Left ventricle myocardium inferior (tissue), 1 donor: ENCODE measurements at regions not wholly inside any gene's neighbourhood (a gene's known extent, or its start where the extent isn't known, plus 50 kb on each side); places are given as distances from the start of the nearest gene placed in this dataset.

Experiments used
- DNase-seq: peaks from one replicate; pipeline ENCODE4 v3.0.0-alpha.2; 2020
- H3K27ac ChIP-seq: fragments of 200-600 bp; replicated peaks from 2 replicates; pipeline ENCODE4 v1.8.0; 2021
- H3K27me3 ChIP-seq: fragments of 200-600 bp; 2 replicates; pipeline ENCODE4 v1.8.0; 2021; ENCODE audit warnings: low read depth
- H3K36me3 ChIP-seq: fragments of 200-600 bp; 2 replicates; pipeline ENCODE4 v1.8.0; 2021
- H3K4me1 ChIP-seq: fragments of 200-600 bp; 2 replicates; pipeline ENCODE4 v1.8.0; 2021
- H3K4me3 ChIP-seq: fragments of 200-600 bp; 2 replicates; pipeline ENCODE4 v1.8.0; 2021; ENCODE audit warnings: mild to moderate bottlenecking, moderate library complexity
- H3K9me3 ChIP-seq: fragments of 200-600 bp; replicated peaks from 2 replicates; pipeline ENCODE4 v1.8.0; 2021
- CTCF ChIP-seq: fragments of 200-600 bp; IDR thresholded peaks from 2 replicates; pipeline ENCODE4 v1.8.0; 2021; ENCODE audit warnings: antibody characterized with exemption, mild to moderate bottlenecking, borderline replicate concordance
- intact Hi-C: fragments of 100-400 bp; cut with micrococcal nuclease; formaldehyde crosslinking; loops from one replicate; pipeline ENCODE4 v1.11.0; 2022
- donor health status: DM: no; HTN: yes; CAD: no; lungs with severe emphysema.

- intact Hi-C loops, result no loop called here
- H3K27ac ChIP-seq, result no peak overlapping the region
- H3K4me3 ChIP-seq, result no peak overlapping the region
- no peak for TF ChIP-seq CTCF
- no peaks in the 10 kb centered on the region for H3K36me3 ChIP-seq
- no peaks in the 10 kb centered on the region for H3K27me3 ChIP-seq
- H3K4me1 ChIP-seq, result no peaks in the 10 kb centered on the region
- H3K9me3 ChIP-seq, result peaks cover 7% of the 10 kb centered on the region
- no peak for DNase-seq
These were observed 312.9 kb downstream of the GJA1 start for GRCh38 chr6:121748376-121748775.

- intact Hi-C loops, result no loop called here
- no peak overlapping the region for H3K4me3 ChIP-seq
- TF ChIP-seq CTCF, result no peak
- H3K9me3 ChIP-seq, result peaks cover 7% of the 10 kb centered on the region
- no peaks in the 10 kb centered on the region for H3K27me3 ChIP-seq
- no peaks in the 10 kb centered on the region for H3K36me3 ChIP-seq
- no peak for DNase-seq
- no peaks in the 10 kb centered on the region for H3K4me1 ChIP-seq
- no peak overlapping the region for H3K27ac ChIP-seq
These were observed 313.4 kb downstream of the GJA1 start for GRCh38 chr6:121748850-121749249.

GRCh38 chr6:121755485-121755884 is 320.0 kb downstream of the GJA1 start:
- TF ChIP-seq CTCF, result no peak
- no peak overlapping the region for H3K27ac ChIP-seq
- H3K27me3 ChIP-seq, result no peaks in the 10 kb centered on the region
- intact Hi-C loops, result no loop called here
- no peaks in the 10 kb centered on the region for H3K36me3 ChIP-seq
- H3K4me3 ChIP-seq, result no peak overlapping the region
- H3K4me1 ChIP-seq, result peaks cover 5% of the 10 kb centered on the region
- H3K9me3 ChIP-seq, result peaks cover 7% of the 10 kb centered on the region
- DNase-seq, result no peak

- Histone ChIP-seq H3K27ac (no peak overlapping the region), H3K27me3 (no peaks in the 10 kb centered on the region), H3K4me1 (peaks cover 5% of the 10 kb centered on the region), H3K9me3 (peaks cover 6% of the 10 kb centered on the region), H3K4me3 (no peak overlapping the region), H3K36me3 (no peaks in the 10 kb centered on the region)
- intact Hi-C loops, result no loop called here
- TF ChIP-seq CTCF, result no peak
- no peak for DNase-seq
These were observed 321.2 kb downstream of the GJA1 start for GRCh38 chr6:121756666-121757065.

- H3K27ac ChIP-seq, result peak overlapping the region; percentile 38
- peaks cover 11% of the 10 kb centered on the region for H3K9me3 ChIP-seq
- H3K27me3 ChIP-seq, result no peaks in the 10 kb centered on the region
- no peak for TF ChIP-seq CTCF
- H3K36me3 ChIP-seq, result no peaks in the 10 kb centered on the region
- no peak for DNase-seq
- peaks cover 5% of the 10 kb centered on the region for H3K4me1 ChIP-seq
- no peak overlapping the region for H3K4me3 ChIP-seq
- intact Hi-C loops, result no loop called here
These were observed 323.9 kb downstream of the GJA1 start for GRCh38 chr6:121759370-121759769.

GRCh38 chr6:121760191-121760590 is 324.7 kb downstream of the GJA1 start:
- Histone ChIP-seq H3K27me3 (no peaks in the 10 kb centered on the region), H3K27ac (no peak overlapping the region), H3K4me1 (peaks cover 5% of the 10 kb centered on the region), H3K36me3 (no peaks in the 10 kb centered on the region), H3K4me3 (no peak overlapping the region), H3K9me3 (peaks cover 11% of the 10 kb centered on the region)
- intact Hi-C loops, result no loop called here
- no peak for TF ChIP-seq CTCF
- no peak for DNase-seq
